HEK293 (cell line): ENCODE measurements at regions not wholly inside any gene's neighbourhood (a gene's known extent, or its start where the extent isn't known, plus 50 kb on each side); places are given as distances from the start of the nearest gene placed in this dataset.
A peak's percentile ranks its signal among the peaks of the same experiment; 100 is the strongest.

Source experiments
- CTCF ChIA-PET: fragments of 350-600 bp; formaldehyde crosslinking; extraction: SDS; loops from one replicate; lab custom pipeline; 2021; ENCODE audit warnings: antibody characterized with exemption; lab: Yijun Ruan, JAX
- POLR2A ChIA-PET: fragments of 300-600 bp; formaldehyde crosslinking; extraction: SDS; loops from one replicate; lab custom pipeline; 2020; ENCODE audit warnings: antibody characterized with exemption, inconsistent platforms; lab: Yijun Ruan, JAX
- H3K27ac ChIP-seq: fragments of 200-500 bp; sonication (Bioruptor generic); 2 replicates; pipeline ENCODE4 v1.5.1; 2014; ENCODE audit warnings: low read depth, low read length, control low read depth, inconsistent platforms; ENCODE audit errors: extremely low read depth
- H3K36me3 ChIP-seq, 2 experiments: fragments of 200-500 bp in 1 of 2; sonication (Bioruptor generic) in 1 of 2; 1 replicate in 1 of 2; 2 replicates in 1 of 2; pipeline ENCODE4 v1.5.1; 2014 to 2017; ENCODE audit warnings: inconsistent platforms in 2 of 2, low read length in 2 of 2; ENCODE audit not compliant: control insufficient read depth in 2 of 2, insufficient read depth in 1 of 2
- H3K4me1 ChIP-seq: fragments of 200-500 bp; sonication (Bioruptor generic); 2 replicates; pipeline ENCODE4 v1.5.1; 2014; ENCODE audit warnings: mild to moderate bottlenecking, low read length, inconsistent platforms; ENCODE audit not compliant: control insufficient read depth, insufficient read depth
- H3K4me3 ChIP-seq: 2 replicates; pipeline ENCODE4 v1.5.1; 2011; ENCODE audit warnings: low read depth, mild to moderate bottlenecking, control low read depth, low read length, moderate library complexity
- H3K9me3 ChIP-seq: fragments of 200-500 bp; sonication (Bioruptor generic); 2 replicates; pipeline ENCODE4 v1.5.1; 2014; ENCODE audit warnings: low read depth, low read length, inconsistent platforms; ENCODE audit not compliant: control insufficient read depth, insufficient read depth
- GLI4 ChIP-seq: fragments of 450-650 bp; formaldehyde crosslinking; IDR thresholded peaks from 2 replicates; pipeline ENCODE4 v1.5.1; 2016; ENCODE audit warnings: missing biosample characterization, missing genetic modification characterization
- REST ChIP-seq: fragments of 450-650 bp; formaldehyde crosslinking; IDR thresholded peaks from 2 replicates; pipeline ENCODE4 v1.5.1; 2016; ENCODE audit warnings: missing biosample characterization, missing genetic modification characterization
- ZBTB1 ChIP-seq: fragments of 450-650 bp; formaldehyde crosslinking; IDR thresholded peaks from 2 replicates; pipeline ENCODE4 v1.5.1; 2016; ENCODE audit warnings: missing biosample characterization, missing genetic modification characterization
- ZNF302 ChIP-seq: fragments of 450-650 bp; formaldehyde crosslinking; IDR thresholded peaks from 2 replicates; pipeline ENCODE4 v1.5.1; 2016; ENCODE audit warnings: missing biosample characterization, missing genetic modification characterization, low read depth
- ZNF350 ChIP-seq: fragments of 450-650 bp; formaldehyde crosslinking; IDR thresholded peaks from 2 replicates; pipeline ENCODE4 v1.5.0; 2017; ENCODE audit warnings: missing biosample characterization, mild to moderate bottlenecking, missing genetic modification characterization
- ZNF362 ChIP-seq: fragments of 450-650 bp; formaldehyde crosslinking; IDR thresholded peaks from 2 replicates; pipeline ENCODE4 v1.5.1; 2016; ENCODE audit warnings: missing biosample characterization, missing genetic modification characterization
- ZNF416 ChIP-seq: fragments of 450-650 bp; formaldehyde crosslinking; IDR thresholded peaks from 2 replicates; pipeline ENCODE4 v1.5.1; 2016; ENCODE audit warnings: missing biosample characterization, missing genetic modification characterization
- ZNF473 ChIP-seq: fragments of 450-650 bp; formaldehyde crosslinking; IDR thresholded peaks from 2 replicates; pipeline ENCODE4 v1.5.1; 2017; ENCODE audit warnings: missing biosample characterization, missing genetic modification characterization
- ZNF654 ChIP-seq: fragments of 450-650 bp; formaldehyde crosslinking; IDR thresholded peaks from 2 replicates; pipeline ENCODE4 v1.5.1; 2016; ENCODE audit warnings: low read depth, missing biosample characterization, missing genetic modification characterization
- ZNF843 ChIP-seq: fragments of 450-650 bp; formaldehyde crosslinking; IDR thresholded peaks from 2 replicates; pipeline ENCODE4 v1.5.1; 2016; ENCODE audit warnings: missing biosample characterization, missing genetic modification characterization

GRCh38 chr10:9603972-9604371 is 1413.7 kb upstream of the CELF2 start:
- ChIA-PET CTCF (interaction anchor here (0.9 to 1.0 kb wide), 2 partner anchors 19 to 430 kb away, joined by 3 to 5 read pairs; no protein-coding TSS in a partner anchor), POLR2A (no interaction called here)

GRCh38 chr10:9605231-9605630 is 1412.4 kb upstream of the CELF2 start:
- Histone ChIP-seq H3K4me1 (no peaks in the 10 kb centered on the region; the same call in 1 of the 2 replicates), H3K36me3 (no peaks in the 10 kb centered on the region), H3K4me3 (no peak overlapping the region), H3K9me3 (no peaks in the 10 kb centered on the region), H3K27ac (no peak overlapping the region)
- POLR2A ChIA-PET = no interaction called here
- TF ChIP-seq ZNF473 (tag by site-specific recombination) = no peak
- CTCF ChIA-PET = no interaction called here

More at GRCh38 chr10:9603972-9604371, 1413.7 kb upstream of the CELF2 start:
- H3K27ac ChIP-seq = no peak overlapping the region
- TF ChIP-seq ZNF350 = no peak
- no peak for TF ChIP-seq ZBTB1 (tag by site-specific recombination)
- no peak for TF ChIP-seq GLI4
- no peak for TF ChIP-seq ZNF416 (tag by site-specific recombination)
- TF ChIP-seq ZNF843 = no peak
- H3K9me3 ChIP-seq = no peaks in the 10 kb centered on the region
- no peaks in the 10 kb centered on the region for H3K36me3 ChIP-seq
- H3K4me1 ChIP-seq = no peaks in the 10 kb centered on the region; the same call in 1 of the 2 replicates
- no peak overlapping the region for H3K4me3 ChIP-seq

- no peak overlapping the region for H3K27ac ChIP-seq
- ChIA-PET CTCF (interaction anchor here (0.6 to 0.8 kb wide), 3 partner anchors 890 to 1641 kb away, joined by 3 to 5 read pairs (median 4); no protein-coding TSS in a partner anchor), POLR2A (no interaction called here)
- TF ChIP-seq ZNF654 (tag by site-specific recombination) = peak; percentile 13; the same call in 1 of the 2 replicates
- no peak for TF ChIP-seq ZNF362 (tag by site-specific recombination)
- TF ChIP-seq ZNF302 = no peak
- no peaks in the 10 kb centered on the region for H3K9me3 ChIP-seq
- no peaks in the 10 kb centered on the region for H3K36me3 ChIP-seq
- H3K4me1 ChIP-seq = no peaks in the 10 kb centered on the region; the same call in 1 of the 2 replicates
- no peak overlapping the region for H3K4me3 ChIP-seq
Measured at GRCh38 chr10:9608602-9609001, 1409.1 kb upstream of the CELF2 start.

- Histone ChIP-seq H3K27ac (no peak overlapping the region), H3K36me3 (no peaks in the 10 kb centered on the region), H3K4me1 (no peaks in the 10 kb centered on the region), H3K9me3 (no peaks in the 10 kb centered on the region), H3K4me3 (no peak overlapping the region)
- CTCF ChIA-PET = no interaction called here
- TF ChIP-seq REST = no peak
- POLR2A ChIA-PET = no interaction called here
Measured at GRCh38 chr10:9613338-9614075, 1404.2 kb upstream of the CELF2 start.
